ENCODE measurements at regions not wholly inside any gene's neighbourhood (a gene's known extent, or its start where the extent isn't known, plus 50 kb on each side); places are given as distances from the start of the nearest gene placed in this dataset.

DNA sequence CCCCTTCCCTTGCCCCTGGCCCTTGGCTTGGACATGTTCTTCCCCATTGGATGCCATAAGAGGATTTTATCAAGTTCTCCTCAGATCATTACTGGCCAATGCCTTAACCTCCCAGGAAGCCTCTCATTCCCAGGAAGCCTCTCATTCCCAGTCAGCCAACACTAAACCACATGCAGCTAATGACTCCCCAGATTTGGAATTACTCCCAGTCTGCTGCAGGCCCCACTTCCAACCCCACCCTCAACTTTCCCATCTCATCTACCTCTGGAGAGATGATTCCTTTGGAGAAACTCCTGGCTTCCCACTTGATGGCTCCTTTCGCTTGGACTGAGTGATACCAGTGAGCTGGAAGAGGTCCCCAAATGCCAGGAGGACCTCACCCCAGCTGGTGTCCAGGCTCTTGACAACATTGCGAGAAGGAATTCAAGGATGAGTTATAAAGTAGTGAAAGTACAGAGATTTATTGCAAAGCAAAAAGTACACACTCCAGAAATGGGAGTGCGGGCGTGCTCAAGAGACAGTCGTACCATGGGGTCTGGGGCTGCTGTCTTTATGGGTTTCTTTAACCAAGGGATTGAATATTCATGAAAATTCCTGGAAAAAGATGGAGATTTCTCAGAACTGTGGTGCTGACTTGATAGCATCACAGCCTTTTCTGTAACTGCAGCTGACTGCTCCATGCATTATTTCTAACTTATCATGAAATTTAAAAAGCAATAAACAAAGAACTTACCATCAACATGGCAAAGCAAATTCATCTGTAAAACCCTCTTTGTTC lies 117.2 kb upstream of the ADCY1 start:
- no peak for DNase-seq

DNA sequence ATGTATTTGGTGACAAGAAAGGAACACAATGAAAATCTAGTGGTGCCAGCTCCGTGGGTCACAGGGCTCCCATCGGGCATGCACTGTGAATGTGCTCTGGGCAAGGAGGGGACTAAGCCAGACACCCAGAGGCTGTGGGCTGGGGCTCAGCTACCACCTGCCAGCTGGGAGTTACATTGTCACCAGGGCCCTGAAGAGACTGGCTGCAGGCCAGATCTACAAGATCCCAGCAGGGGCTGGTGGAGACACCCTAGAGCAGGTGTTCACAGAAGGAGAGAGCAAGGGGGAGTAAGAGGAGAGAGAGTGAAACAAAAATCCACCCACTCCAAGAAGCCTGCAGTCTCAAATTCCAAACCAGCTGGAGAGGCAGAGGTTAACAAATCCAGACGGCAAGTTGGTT lies 116.6 kb upstream of the ADCY1 start:
- no peak for DNase-seq

GRCh38 chr7:45459476-45459875 lies 114.7 kb upstream of the ADCY1 start:
- DNase-seq = no peak

GRCh38 chr7:45460379-45460778 lies 113.8 kb upstream of the ADCY1 start:
- DNase-seq = no peak

GRCh38 chr7:45461026-45461425 lies 113.1 kb upstream of the ADCY1 start:
- no peak for DNase-seq

- DNase-seq = no peak
Measured at GRCh38 chr7:45469103-45469502, 105.1 kb upstream of the ADCY1 start.

DNA sequence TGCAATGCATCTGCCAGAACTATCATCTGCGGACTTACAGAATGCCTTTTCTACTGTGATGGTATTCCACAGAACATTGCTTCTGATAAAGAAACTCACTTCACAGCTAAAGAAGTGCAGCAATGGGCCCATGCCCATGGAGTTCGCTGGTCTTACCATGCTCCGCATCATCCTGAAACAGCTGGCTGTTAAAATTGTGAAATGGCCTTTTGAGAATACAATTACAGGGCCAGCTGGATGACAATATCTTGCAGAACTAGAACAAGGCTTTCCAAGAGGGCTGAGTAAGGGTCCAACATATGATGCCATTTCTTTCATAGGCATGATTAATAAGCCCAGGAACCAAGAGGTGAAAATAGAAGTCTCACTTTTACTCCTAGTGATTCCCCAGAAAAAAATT lies 104.1 kb upstream of the ADCY1 start:
- DNase-seq = no peak

GRCh38 chr7:45479781-45480180 lies 94.4 kb upstream of the ADCY1 start:
- no peak for DNase-seq

GRCh38 chr7:45482451-45482850 lies 91.7 kb upstream of the ADCY1 start:
- DNase-seq = no peak

- DNase-seq = no peak
Measured at GRCh38 chr7:45484094-45484493, 90.1 kb upstream of the ADCY1 start.

GRCh38 chr7:45486575-45486974 lies 87.6 kb upstream of the ADCY1 start:
- no peak for DNase-seq

GRCh38 chr7:45494885-45495284 lies 79.3 kb upstream of the ADCY1 start:
- no peak for DNase-seq

GRCh38 chr7:45495618-45496017 lies 78.5 kb upstream of the ADCY1 start:
- no peak for DNase-seq

GRCh38 chr7:45500257-45500656 lies 73.9 kb upstream of the ADCY1 start:
- DNase-seq = no peak

- no peak for DNase-seq
Measured at GRCh38 chr7:45501791-45502190, 72.4 kb upstream of the ADCY1 start.

- no peak for DNase-seq
Measured at GRCh38 chr7:45506059-45506458, 68.1 kb upstream of the ADCY1 start.

- no peak for DNase-seq
Measured at GRCh38 chr7:45509222-45509621, 64.9 kb upstream of the ADCY1 start.

DNA sequence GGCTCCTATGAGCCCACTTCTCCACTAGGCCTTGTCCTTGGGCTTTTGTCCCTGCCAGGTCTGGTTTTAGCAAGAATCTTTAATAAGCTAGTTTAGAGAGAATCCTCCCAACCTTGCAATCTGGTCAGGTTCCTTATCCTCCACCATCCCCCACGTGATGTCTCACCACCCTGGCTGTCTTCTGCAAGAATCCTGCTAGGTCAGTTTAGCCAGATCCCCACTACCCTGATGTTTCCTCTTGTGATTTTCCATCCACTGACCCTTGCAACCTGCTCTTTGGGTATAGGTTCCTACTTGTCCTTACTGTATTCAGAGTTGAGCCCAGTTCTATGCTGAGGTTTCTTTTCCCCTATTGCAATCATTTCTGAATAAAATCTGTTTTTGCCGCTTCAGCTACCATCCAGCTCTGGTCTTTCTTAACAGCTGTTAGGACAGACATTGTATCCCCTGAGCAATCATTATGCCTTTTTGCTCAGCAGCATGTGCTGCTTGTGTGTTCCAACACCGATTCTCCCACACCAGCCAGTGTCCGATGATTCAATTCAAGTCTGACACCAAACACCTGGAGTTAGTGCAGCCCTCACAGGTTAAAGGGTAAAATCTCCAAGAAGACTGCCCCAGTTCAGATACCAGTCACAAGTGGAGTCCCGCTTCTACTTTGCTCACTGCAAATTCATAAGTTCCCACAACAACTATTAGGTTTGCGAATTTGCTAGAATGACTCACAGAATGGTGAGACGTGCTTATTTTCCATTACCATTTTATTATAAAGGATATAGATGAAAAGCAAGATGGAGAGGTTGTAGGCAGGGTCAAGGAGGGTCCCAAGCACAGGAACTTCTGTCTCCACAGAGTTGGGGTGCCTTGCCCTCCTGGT lies 62.2 kb upstream of the ADCY1 start:
- no peak for DNase-seq

- DNase-seq = no peak
Measured at GRCh38 chr7:45514944-45515343, 59.2 kb upstream of the ADCY1 start.

DNA sequence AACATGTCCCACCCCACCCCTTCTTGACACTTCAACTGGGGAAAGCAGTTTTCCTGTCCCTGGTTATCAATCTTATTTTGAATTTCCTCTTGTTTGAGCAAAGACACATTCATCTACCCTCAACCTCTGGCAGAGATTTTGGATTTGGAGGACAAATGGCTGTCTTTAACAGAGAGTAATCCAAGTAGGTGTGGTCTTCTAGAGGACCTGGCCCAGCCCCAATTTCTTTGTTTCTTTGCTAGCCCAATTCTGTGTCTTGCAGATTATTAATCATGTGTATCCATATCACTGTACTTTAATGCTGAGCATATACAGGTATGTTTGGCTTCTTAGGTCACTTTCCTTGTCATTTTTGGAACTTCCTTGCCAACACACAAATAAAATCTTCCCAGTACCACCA lies 58.8 kb upstream of the ADCY1 start:
- no peak for DNase-seq
